GM21360 (cell line): ENCODE measurements at regions not wholly inside any gene's neighbourhood (a gene's known extent, or its start where the extent isn't known, plus 50 kb on each side); places are given as distances from the start of the nearest gene placed in this dataset.

Experiments
- ATAC-seq: cut with Tn5 transposase; IDR thresholded peaks from one replicate; pipeline ENCODE4 v1.9.1; 2021; ENCODE audit warnings: mild to moderate bottlenecking, moderate library complexity; ENCODE audit not compliant: unreplicated experiment

GRCh38 chr4:10180927-10181744, 64.5 kb upstream of the WDR1 start:
- ATAC-seq: peak; percentile 91

GRCh38 chr4:10180603-10180926, 64.0 kb upstream of the WDR1 start:
- no peak for ATAC-seq

GRCh38 chr4:10179957-10180602, 63.5 kb upstream of the WDR1 start:
- no peak for ATAC-seq

- ATAC-seq: no peak
These were observed 62.2 kb upstream of the WDR1 start for GRCh38 chr4:10178763-10179162.

- ATAC-seq: no peak
These were observed 59.0 kb upstream of the WDR1 start for GRCh38 chr4:10175626-10176025.

- no peak for ATAC-seq
These were observed 57.5 kb upstream of the WDR1 start for GRCh38 chr4:10173754-10174749.

- ATAC-seq: no peak
These were observed 56.6 kb upstream of the WDR1 start for GRCh38 chr4:10173037-10173753.

- no peak for ATAC-seq
These were observed 55.8 kb upstream of the WDR1 start for GRCh38 chr4:10172278-10172921.

- ATAC-seq: no peak
These were observed 54.5 kb upstream of the WDR1 start for GRCh38 chr4:10171055-10171454.

GRCh38 chr4:10169839-10170387, 53.3 kb upstream of the WDR1 start:
- no peak for ATAC-seq

- no peak for ATAC-seq
These were observed 51.6 kb upstream of the WDR1 start for GRCh38 chr4:10168151-10168550.

GRCh38 chr4:10167201-10167600, 50.6 kb upstream of the WDR1 start:
- no peak for ATAC-seq
